IPS-20b (cell line): ENCODE measurements at regions not wholly inside any gene's neighbourhood (a gene's known extent, or its start where the extent isn't known, plus 50 kb on each side); places are given as distances from the start of the nearest gene placed in this dataset.

Experiments
- H3K27ac ChIP-seq: one replicate; pipeline ENCODE4 v1.5.1; 2013; ENCODE audit warnings: low read length
- H3K27me3 ChIP-seq: 2 replicates; pipeline ENCODE4 v1.6.1; 2013; ENCODE audit warnings: mild to moderate bottlenecking, low read length, inconsistent platforms; ENCODE audit not compliant: insufficient read depth
- H3K36me3 ChIP-seq: 2 replicates; pipeline ENCODE4 v1.6.1; 2013; ENCODE audit warnings: low read depth, mild to moderate bottlenecking, inconsistent platforms, low read length, moderate library complexity; ENCODE audit not compliant: insufficient read depth
- H3K4me1 ChIP-seq: 2 replicates; pipeline ENCODE4 v1.6.1; 2013; ENCODE audit warnings: mild to moderate bottlenecking, control low read depth, inconsistent platforms, low read length, moderate library complexity; ENCODE audit not compliant: insufficient read depth
- H3K4me3 ChIP-seq: 2 replicates; pipeline ENCODE4 v1.5.1; 2013; ENCODE audit warnings: mild to moderate bottlenecking, low read length, inconsistent platforms
- H3K9ac ChIP-seq: 2 replicates; pipeline ENCODE4 v1.6.1; 2013; ENCODE audit warnings: low read depth, mild to moderate bottlenecking, inconsistent platforms, low read length, moderate library complexity
- H3K9me3 ChIP-seq: 2 replicates; pipeline ENCODE4 v1.6.1; 2013; ENCODE audit warnings: mild to moderate bottlenecking, low read depth, low read length, inconsistent platforms; ENCODE audit not compliant: insufficient read depth

DNA sequence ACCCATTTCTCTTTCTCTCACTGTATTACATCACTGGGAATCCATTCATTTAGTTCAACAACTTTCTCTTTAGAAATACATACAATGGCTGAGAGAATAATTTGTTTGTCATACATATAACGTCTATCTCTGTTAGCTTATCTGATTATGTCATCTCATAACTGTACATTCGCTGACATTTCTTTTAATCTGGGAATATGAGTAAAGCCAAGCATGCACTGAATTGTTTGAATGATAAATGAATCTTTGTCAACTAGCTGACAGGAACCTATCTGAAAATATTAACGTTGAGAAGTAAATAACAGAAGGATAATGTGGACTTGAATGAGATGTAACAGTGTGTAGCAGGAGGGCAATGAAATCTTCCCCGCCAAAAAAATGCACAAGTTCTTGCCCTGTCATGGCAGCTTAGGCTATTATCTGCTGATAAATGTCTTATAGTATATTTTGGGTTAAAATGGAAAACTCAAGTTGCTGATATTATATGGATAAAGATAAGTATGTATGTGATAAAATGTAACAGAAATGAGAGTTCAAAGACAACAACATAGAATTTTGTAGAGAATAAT is 581.2 kb upstream of the ADGRB3 start:
- Histone ChIP-seq H3K4me3 (no peak overlapping the region), H3K36me3 (no peaks in the 10 kb centered on the region), H3K9ac (no peak overlapping the region), H3K9me3 (no peaks in the 10 kb centered on the region), H3K27ac (no peak overlapping the region), H3K4me1 (no peaks in the 10 kb centered on the region), H3K27me3 (no peaks in the 10 kb centered on the region)

- Histone ChIP-seq H3K4me1 (no peaks in the 10 kb centered on the region), H3K36me3 (no peaks in the 10 kb centered on the region), H3K9ac (no peak overlapping the region), H3K27ac (no peak overlapping the region), H3K4me3 (no peak overlapping the region), H3K9me3 (0 out of 2 replicates have a peak, but pooled peaks cover 3% of the 10 kb centered on the region), H3K27me3 (no peaks in the 10 kb centered on the region)
Observed at GRCh38 chr6:68052234-68052633, 582.8 kb upstream of the ADGRB3 start.

- no peak overlapping the region for H3K27ac ChIP-seq
- H3K36me3 ChIP-seq: no peaks in the 10 kb centered on the region
- no peak overlapping the region for H3K9ac ChIP-seq
- 0 out of 2 replicates have a peak, but pooled peaks cover 3% of the 10 kb centered on the region for H3K9me3 ChIP-seq
- H3K4me3 ChIP-seq: no peak overlapping the region
- H3K4me1 ChIP-seq: no peaks in the 10 kb centered on the region
- H3K27me3 ChIP-seq: no peaks in the 10 kb centered on the region
Observed at GRCh38 chr6:68049562-68049961, 585.5 kb upstream of the ADGRB3 start.

- Histone ChIP-seq H3K4me1 (peaks cover 6% of the 10 kb centered on the region; the same call in 1 of the 2 replicates), H3K27ac (no peak overlapping the region), H3K27me3 (no peaks in the 10 kb centered on the region), H3K4me3 (no peak overlapping the region), H3K9ac (no peak overlapping the region), H3K36me3 (no peaks in the 10 kb centered on the region), H3K9me3 (0 out of 2 replicates have a peak, but pooled peaks cover 3% of the 10 kb centered on the region)
Observed at GRCh38 chr6:68046756-68047155, 588.3 kb upstream of the ADGRB3 start.

GRCh38 chr6:68046302-68046701 is 588.8 kb upstream of the ADGRB3 start:
- Histone ChIP-seq H3K4me1 (peaks cover 10% of the 10 kb centered on the region; the same call in 1 of the 2 replicates), H3K27ac (no peak overlapping the region), H3K27me3 (no peaks in the 10 kb centered on the region), H3K9me3 (0 out of 2 replicates have a peak, but pooled peaks cover 3% of the 10 kb centered on the region), H3K36me3 (no peaks in the 10 kb centered on the region), H3K9ac (no peak overlapping the region), H3K4me3 (no peak overlapping the region)

- H3K36me3 ChIP-seq: no peaks in the 10 kb centered on the region
- no peak overlapping the region for H3K27ac ChIP-seq
- no peak overlapping the region for H3K4me3 ChIP-seq
- peaks cover 21% of the 10 kb centered on the region; the same call in 1 of the 2 replicates for H3K4me1 ChIP-seq
- H3K9me3 ChIP-seq: 0 out of 2 replicates have a peak, but pooled peaks cover 3% of the 10 kb centered on the region
- H3K27me3 ChIP-seq: no peaks in the 10 kb centered on the region
- H3K9ac ChIP-seq: no peak overlapping the region
Observed at GRCh38 chr6:68045193-68045592, 589.9 kb upstream of the ADGRB3 start.

DNA sequence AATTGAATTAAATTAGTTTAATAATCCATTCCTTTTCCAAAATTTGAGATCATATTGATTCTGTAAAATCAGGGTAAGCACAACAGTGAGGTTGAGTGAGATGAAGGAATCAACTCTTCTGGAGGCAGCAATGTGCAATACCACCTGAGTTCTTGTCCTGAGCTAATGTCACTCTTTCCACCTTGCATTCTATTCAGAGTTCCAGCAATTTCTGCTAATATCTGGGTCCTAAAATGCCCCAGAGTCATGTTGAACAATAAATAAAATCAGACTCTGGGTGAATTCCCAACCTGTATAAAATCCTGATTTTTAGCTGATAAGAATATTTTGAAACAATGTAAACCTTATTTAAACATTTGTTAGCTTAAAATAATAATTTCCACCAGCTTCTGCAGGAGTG is 590.8 kb upstream of the ADGRB3 start:
- Histone ChIP-seq H3K36me3 (no peaks in the 10 kb centered on the region), H3K4me3 (no peak overlapping the region), H3K9ac (no peak overlapping the region), H3K9me3 (0 out of 2 replicates have a peak, but pooled peaks cover 3% of the 10 kb centered on the region), H3K4me1 (peaks cover 28% of the 10 kb centered on the region; the same call in 1 of the 2 replicates), H3K27me3 (no peaks in the 10 kb centered on the region), H3K27ac (no peak overlapping the region)

- no peak overlapping the region for H3K27ac ChIP-seq
- no peak overlapping the region for H3K9ac ChIP-seq
- no peaks in the 10 kb centered on the region for H3K36me3 ChIP-seq
- no peak overlapping the region for H3K4me3 ChIP-seq
- 0 out of 2 replicates have a peak, but pooled peaks cover 2% of the 10 kb centered on the region for H3K9me3 ChIP-seq
- H3K27me3 ChIP-seq: no peaks in the 10 kb centered on the region
- H3K4me1 ChIP-seq: peaks cover 40% of the 10 kb centered on the region; the same call in 1 of the 2 replicates
Observed at GRCh38 chr6:68043122-68043398, 592.0 kb upstream of the ADGRB3 start.

DNA sequence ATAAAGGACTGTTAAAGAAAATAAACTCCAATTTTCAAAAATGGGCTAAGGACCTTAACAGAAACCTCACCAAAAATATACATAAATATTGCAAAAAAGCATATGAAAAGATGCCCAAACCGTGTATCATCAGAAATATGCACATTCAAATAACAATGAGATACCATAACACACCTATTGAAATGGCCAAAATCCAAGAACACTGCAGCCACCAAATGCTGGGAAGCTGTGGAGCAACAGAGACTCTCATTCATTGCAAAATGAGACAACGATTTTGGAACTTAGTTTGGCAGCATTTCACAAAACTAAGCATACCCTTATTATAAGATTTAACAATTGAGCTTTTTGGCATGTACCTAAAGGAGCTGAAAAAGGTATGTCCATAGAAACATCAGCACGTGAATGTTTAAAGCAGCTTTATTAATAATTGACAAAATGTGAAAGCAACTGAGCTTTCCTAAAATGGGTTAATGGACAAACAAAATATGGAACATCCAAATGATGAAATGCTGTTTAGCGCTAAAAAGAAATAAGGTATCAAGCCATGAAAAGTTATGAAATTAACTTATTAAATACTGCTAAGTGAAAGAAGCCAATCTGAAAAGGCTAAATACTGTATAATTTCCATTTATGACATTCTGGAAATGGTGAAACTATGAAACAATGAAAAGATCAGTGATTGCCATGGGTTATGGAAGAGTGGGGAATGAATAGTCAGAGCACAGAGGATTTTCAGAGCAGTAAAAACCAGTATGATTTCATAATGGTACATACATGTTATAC is 592.6 kb upstream of the ADGRB3 start:
- peaks cover 41% of the 10 kb centered on the region; the same call in 1 of the 2 replicates for H3K4me1 ChIP-seq
- H3K9me3 ChIP-seq: no peaks in the 10 kb centered on the region
- H3K9ac ChIP-seq: no peak overlapping the region
- no peaks in the 10 kb centered on the region for H3K36me3 ChIP-seq
- no peak overlapping the region for H3K4me3 ChIP-seq
- H3K27ac ChIP-seq: no peak overlapping the region
- no peaks in the 10 kb centered on the region for H3K27me3 ChIP-seq

- peak overlapping the region; percentile 80 for H3K27ac ChIP-seq
- peak overlapping the region; percentile 61; the same call in 1 of the 2 replicates for H3K4me3 ChIP-seq
- H3K9me3 ChIP-seq: 0 out of 2 replicates have a peak, but pooled peaks cover 4% of the 10 kb centered on the region
- H3K4me1 ChIP-seq: peaks cover 41% of the 10 kb centered on the region; the same call in 1 of the 2 replicates
- H3K27me3 ChIP-seq: no peaks in the 10 kb centered on the region
- no peaks in the 10 kb centered on the region for H3K36me3 ChIP-seq
- H3K9ac ChIP-seq: peak overlapping the region; percentile 90; the same call in 1 of the 2 replicates
Observed at GRCh38 chr6:68040780-68041179, 594.3 kb upstream of the ADGRB3 start.

DNA sequence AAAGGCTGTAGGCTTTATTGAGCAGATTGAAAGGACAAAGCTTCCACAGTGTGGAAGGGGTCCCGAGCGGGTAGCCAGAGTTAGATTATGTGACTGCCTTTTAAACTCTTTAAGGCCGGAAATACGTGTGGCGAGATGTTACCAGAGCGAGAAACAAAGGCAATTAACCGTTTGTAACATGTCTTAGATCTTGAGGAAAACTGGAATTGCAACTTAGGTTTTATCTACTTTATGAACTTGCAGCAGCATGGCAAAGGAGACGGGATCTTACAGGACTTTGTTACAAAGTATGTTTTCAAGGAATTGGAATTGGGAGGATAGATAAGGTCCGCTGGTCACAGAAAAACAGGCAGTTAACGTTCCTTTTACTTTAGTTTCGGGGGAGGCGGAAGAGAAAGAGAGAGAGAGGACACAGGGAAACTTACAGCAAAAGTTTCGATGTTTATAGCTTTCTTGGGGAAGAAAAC is 594.7 kb upstream of the ADGRB3 start:
- Histone ChIP-seq H3K4me3 (peak overlapping the region; percentile 61; the same call in 1 of the 2 replicates), H3K27me3 (no peaks in the 10 kb centered on the region), H3K4me1 (peaks cover 41% of the 10 kb centered on the region; the same call in 1 of the 2 replicates), H3K9ac (peak overlapping the region; percentile 90), H3K9me3 (0 out of 2 replicates have a peak, but pooled peaks cover 4% of the 10 kb centered on the region), H3K36me3 (no peaks in the 10 kb centered on the region), H3K27ac (peak overlapping the region; percentile 80)
